ENCODE measurements at regions not wholly inside any gene's neighbourhood (a gene's known extent, or its start where the extent isn't known, plus 50 kb on each side); places are given as distances from the start of the nearest gene placed in this dataset.

DNA sequence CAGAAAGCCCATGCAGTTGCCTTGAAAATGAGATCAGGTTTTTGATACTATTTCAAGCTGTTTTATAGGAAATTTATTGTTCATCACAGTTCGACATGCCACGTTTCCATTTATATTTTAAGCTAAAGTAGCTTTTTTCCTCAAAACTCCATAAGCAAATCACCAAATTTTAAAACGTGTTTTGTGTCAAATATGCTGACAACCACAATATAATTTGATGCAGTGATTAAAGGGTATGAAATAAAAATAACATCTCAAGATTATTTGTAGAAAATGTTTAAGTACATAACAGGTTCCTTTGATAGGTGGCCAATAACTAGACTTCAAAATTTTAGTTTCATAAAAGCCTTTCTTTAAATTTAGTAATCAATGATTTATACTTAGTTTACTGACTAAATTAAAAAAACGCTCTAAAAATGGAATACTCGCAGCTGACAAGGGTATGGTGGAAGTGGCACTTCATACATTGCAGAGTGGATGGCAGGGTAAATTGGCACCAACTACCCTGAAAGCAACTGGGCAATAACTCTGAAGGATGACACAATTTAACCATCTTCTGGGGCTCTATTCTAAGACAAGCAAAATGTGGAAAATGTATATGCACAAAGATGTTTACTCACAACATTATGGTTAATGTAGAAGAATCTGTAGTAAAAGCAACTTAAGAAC, 481.6 kb downstream of the TNS3 start:
- no peak overlapping the region for H3K4me3 ChIP-seq
- TF ChIP-seq CTCF (IDR thresholded peaks at IDR 0.05 in 4 of 5, conservative IDR thresholded peaks at IDR 0.05 in 1 of 5), result no peak
- no peak for TF ChIP-seq POLR2A (IDR thresholded peaks at IDR 0.05)
- no peaks in the 10 kb centered on the region for H3K4me1 ChIP-seq
- DNase-seq (no peak), ATAC-seq (no peak)
- H3K27ac ChIP-seq, result no peak overlapping the region
- H3K36me3 ChIP-seq, result no peaks in the 10 kb centered on the region
- no peaks in the 10 kb centered on the region for H3K9me3 ChIP-seq
- intact Hi-C loops (cut with DNase I; ENCODE audit: low total_unique reads) (no loop called here), in situ Hi-C loops (cut with MboI; ENCODE audit: low sequenced_read_pairs in 4 of 4) (no loop called here)
- no peaks in the 10 kb centered on the region for H3K27me3 ChIP-seq

- Histone ChIP-seq H3K9me3 (no peaks in the 10 kb centered on the region), H3K36me3 (no peaks in the 10 kb centered on the region), H3K4me1 (no peaks in the 10 kb centered on the region), H3K4me3 (no peak overlapping the region), H3K27me3 (no peaks in the 10 kb centered on the region), H3K27ac (no peak overlapping the region)
- in situ Hi-C loops (cut with MboI; ENCODE audit: low sequenced_read_pairs in 4 of 4), result loop anchor here in 1 of 4 donors (10.0 kb wide), 1 partner anchor 1183 kb away; no protein-coding TSS in a partner anchor
- TF ChIP-seq CTCF (IDR thresholded peaks at IDR 0.05 in 4 of 5, conservative IDR thresholded peaks at IDR 0.05 in 1 of 5) (no peak), POLR2A (IDR thresholded peaks at IDR 0.05) (no peak)
- intact Hi-C loops (cut with DNase I; ENCODE audit: low total_unique reads), result no loop called here
- ATAC-seq, result no peak
- no peak for DNase-seq
These were observed 484.5 kb downstream of the TNS3 start for GRCh38 chr7:47097431-47097830.

- Histone ChIP-seq H3K36me3 (no peaks in the 10 kb centered on the region), H3K4me1 (no peaks in the 10 kb centered on the region), H3K9me3 (no peaks in the 10 kb centered on the region), H3K27ac (no peak overlapping the region), H3K4me3 (no peak overlapping the region), H3K27me3 (no peaks in the 10 kb centered on the region)
- intact Hi-C loops (cut with DNase I; ENCODE audit: low total_unique reads) (no loop called here), in situ Hi-C loops (cut with MboI; ENCODE audit: low sequenced_read_pairs in 4 of 4) (loop anchor here in 1 of 4 donors (10.0 kb wide), 1 partner anchor 1181 kb away; no protein-coding TSS in a partner anchor)
- no peak for DNase-seq
- ATAC-seq, result no peak
- TF ChIP-seq CTCF (IDR thresholded peaks at IDR 0.05 in 4 of 5, conservative IDR thresholded peaks at IDR 0.05 in 1 of 5), result no peak
- no peak for TF ChIP-seq POLR2A (IDR thresholded peaks at IDR 0.05)
These were observed 486.0 kb downstream of the TNS3 start for GRCh38 chr7:47095946-47096345.

GRCh38 chr7:47094462-47094861, 487.4 kb downstream of the TNS3 start:
- no peak for TF ChIP-seq CTCF (IDR thresholded peaks at IDR 0.05 in 4 of 5, conservative IDR thresholded peaks at IDR 0.05 in 1 of 5)
- TF ChIP-seq POLR2A (IDR thresholded peaks at IDR 0.05), result no peak
- no peaks in the 10 kb centered on the region for H3K36me3 ChIP-seq
- no peak overlapping the region for H3K4me3 ChIP-seq
- H3K27ac ChIP-seq, result no peak overlapping the region
- H3K4me1 ChIP-seq, result no peaks in the 10 kb centered on the region
- DNase-seq (no peak), ATAC-seq (no peak)
- H3K9me3 ChIP-seq, result no peaks in the 10 kb centered on the region
- H3K27me3 ChIP-seq, result no peaks in the 10 kb centered on the region
- intact Hi-C loops (cut with DNase I; ENCODE audit: low total_unique reads) (no loop called here), in situ Hi-C loops (cut with MboI; ENCODE audit: low sequenced_read_pairs in 4 of 4) (loop anchor here in 1 of 4 donors (10.0 kb wide), 1 partner anchor 1180 kb away; no protein-coding TSS in a partner anchor)
